Neural cell (in vitro differentiated cells): ENCODE measurements at regions not wholly inside any gene's neighbourhood (a gene's known extent, or its start where the extent isn't known, plus 50 kb on each side); places are given as distances from the start of the nearest gene placed in this dataset.

Source experiments
- H2AFZ ChIP-seq: fragments of 200-600, 300-800 bp; sonication (generic), shearing (Covaris generic); 2 replicates; pipeline ENCODE4 v1.6.0; 2014; ENCODE audit warnings: low read depth, mild to moderate bottlenecking, antibody characterized with exemption, low read length, moderate library complexity
- H3F3A ChIP-seq: fragments of 200-600 bp; shearing (Covaris generic); 2 replicates; pipeline ENCODE4 v1.6.1; 2016; ENCODE audit warnings: mild to moderate bottlenecking, moderate library complexity, mixed read lengths, antibody characterized with exemption, low read length; ENCODE audit not compliant: insufficient read depth, poor library complexity, severe bottlenecking
- H3K27ac ChIP-seq: fragments of 200-600, 300-800 bp; sonication (generic), shearing (Covaris generic); 2 replicates; pipeline ENCODE4 v1.5.1; 2014; ENCODE audit warnings: mild to moderate bottlenecking, low read length, moderate library complexity
- H3K27me3 ChIP-seq: fragments of 300-800, 200-600 bp; sonication (generic), shearing (Covaris generic); 2 replicates; pipeline ENCODE4 v1.6.0; 2014; ENCODE audit warnings: mild to moderate bottlenecking, low read depth, low read length, moderate library complexity; ENCODE audit not compliant: insufficient read depth
- H3K36me3 ChIP-seq: fragments of 300-800, 200-600 bp; sonication (generic), shearing (Covaris generic); 2 replicates; pipeline ENCODE4 v1.5.1; 2014; ENCODE audit warnings: mild to moderate bottlenecking, antibody characterized with exemption, low read length, moderate library complexity; ENCODE audit not compliant: insufficient read depth
- H3K4me2 ChIP-seq: fragments of 300-800, 200-600 bp; sonication (generic), shearing (Covaris generic); 2 replicates; pipeline ENCODE4 v1.6.0; 2014; ENCODE audit warnings: mild to moderate bottlenecking, low read length
- H3K4me3 ChIP-seq: fragments of 300-800, 200-600 bp; sonication (generic), shearing (Covaris generic); 2 replicates; pipeline ENCODE4 v1.5.1; 2014; ENCODE audit warnings: mild to moderate bottlenecking, low read length, moderate library complexity
- H3K79me2 ChIP-seq: fragments of 200-600 bp; shearing (Covaris generic); replicated peaks from 2 replicates; pipeline ENCODE4 v1.6.0; 2014; ENCODE audit warnings: mild to moderate bottlenecking, low read length, moderate library complexity; ENCODE audit not compliant: insufficient read depth
- H3K9ac ChIP-seq: fragments of 300-800, 200-600 bp; sonication (generic), shearing (Covaris generic); 2 replicates; pipeline ENCODE4 v1.6.1; 2016; ENCODE audit warnings: mild to moderate bottlenecking, low read length, mixed read lengths
- H3K9me2 ChIP-seq: fragments of 200-600 bp; shearing (Covaris generic); 2 replicates; pipeline ENCODE4 v1.6.1; 2016; ENCODE audit warnings: mild to moderate bottlenecking, low read length, mixed read lengths; ENCODE audit not compliant: insufficient read depth
- H3K9me3 ChIP-seq: fragments of 200-600, 300-800 bp; sonication (generic), shearing (Covaris generic); 2 replicates; pipeline ENCODE4 v1.6.1; 2016; ENCODE audit warnings: mild to moderate bottlenecking, mixed run types, low read length, moderate library complexity, mixed read lengths
- H4K20me1 ChIP-seq: fragments of 200-600 bp; shearing (Covaris generic); 2 replicates; pipeline ENCODE4 v1.6.1; 2016; ENCODE audit warnings: mild to moderate bottlenecking, mixed run types; ENCODE audit not compliant: insufficient read depth
- CTCF ChIP-seq: fragments of 450-650 bp; IDR thresholded peaks from 2 replicates; pipeline ENCODE4 v1.5.1; 2014; ENCODE audit warnings: antibody characterized with exemption, mild to moderate bottlenecking, moderate library complexity; ENCODE audit not compliant: poor library complexity, severe bottlenecking
- EP300 ChIP-seq: fragments of 450-650 bp; conservative IDR thresholded peaks from 2 replicates; pipeline ENCODE4 v1.6.1; 2014; ENCODE audit warnings: antibody characterized with exemption, mild to moderate bottlenecking, moderate library complexity; ENCODE audit not compliant: poor library complexity, severe bottlenecking
- EZH2 ChIP-seq: fragments of 200-600, 300-800 bp; shearing (Covaris generic), sonication (generic); IDR thresholded peaks from 2 replicates; pipeline ENCODE4 v1.6.1; 2014; ENCODE audit warnings: antibody characterized with exemption, low read length, borderline replicate concordance, mild to moderate bottlenecking; ENCODE audit not compliant: insufficient read depth, poor library complexity, severe bottlenecking
- MXI1 ChIP-seq: fragments of 450-650 bp; conservative IDR thresholded peaks from 2 replicates; pipeline ENCODE4 v1.6.1; 2014; ENCODE audit warnings: antibody characterized with exemption, mild to moderate bottlenecking; ENCODE audit not compliant: poor library complexity, severe bottlenecking
- POLR2AphosphoS5 ChIP-seq: IDR thresholded peaks from 2 replicates; pipeline ENCODE4 v1.6.1; 2012
- RAD21 ChIP-seq: fragments of 450-650 bp; conservative IDR thresholded peaks from 2 replicates; pipeline ENCODE4 v1.6.1; 2014; ENCODE audit warnings: antibody characterized with exemption, mild to moderate bottlenecking, moderate library complexity
- REST ChIP-seq: IDR thresholded peaks from 2 replicates; pipeline ENCODE4 v1.6.1; 2012; ENCODE audit warnings: borderline replicate concordance
- SMC3 ChIP-seq: fragments of 450-650 bp; conservative IDR thresholded peaks from 2 replicates; pipeline ENCODE4 v1.6.1; 2014; ENCODE audit warnings: antibody characterized with exemption, mild to moderate bottlenecking, moderate library complexity; ENCODE audit not compliant: poor library complexity
- TAF1 ChIP-seq: IDR thresholded peaks from 2 replicates; pipeline ENCODE4 v1.6.1; 2012; ENCODE audit warnings: low read depth

DNA sequence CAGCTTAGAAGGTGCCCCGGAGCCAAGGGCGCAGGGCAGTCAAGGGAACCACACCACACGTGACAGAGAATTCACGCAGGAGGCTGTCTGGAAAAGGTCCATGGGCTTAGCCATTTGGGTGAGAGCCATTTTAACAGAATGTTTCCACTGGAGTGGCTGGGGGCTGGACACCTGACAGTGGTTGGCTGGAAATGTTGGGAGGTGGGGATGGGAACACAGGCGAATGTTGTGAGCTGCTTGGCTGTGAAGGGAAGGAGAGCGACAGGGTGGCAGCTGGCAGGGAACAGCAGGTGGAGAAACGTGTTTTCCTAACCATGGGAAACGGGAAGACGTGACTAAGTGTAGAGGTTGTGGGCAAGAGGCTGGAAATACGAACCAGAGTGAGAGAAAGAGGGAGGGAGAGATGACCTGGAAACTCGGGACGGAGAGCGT, 100.5 kb upstream of the ZNF32 start:
- no peaks in the 10 kb centered on the region for H4K20me1 ChIP-seq
- H3K79me2 ChIP-seq = no peaks in the 10 kb centered on the region
- no peaks in the 10 kb centered on the region for H3K9me2 ChIP-seq
- H3K4me2 ChIP-seq = no peak overlapping the region
- no peak overlapping the region for H3K27ac ChIP-seq
- TF ChIP-seq EP300 (no peak), REST (no peak), SMC3 (no peak), RAD21 (no peak), EZH2 (no peak), CTCF (no peak), TAF1 (no peak), MXI1 (no peak), POLR2AphosphoS5 (no peak)
- H2AFZ ChIP-seq = no peak overlapping the region
- no peaks in the 10 kb centered on the region for H3K27me3 ChIP-seq
- H3F3A ChIP-seq = no peaks in the 10 kb centered on the region
- no peak overlapping the region for H3K4me3 ChIP-seq
- H3K9me3 ChIP-seq = no peaks in the 10 kb centered on the region
- H3K36me3 ChIP-seq = no peaks in the 10 kb centered on the region
- no peak overlapping the region for H3K9ac ChIP-seq

GRCh38 chr10:43748560-43748959, 99.9 kb upstream of the ZNF32 start:
- no peak overlapping the region for H3K27ac ChIP-seq
- H2AFZ ChIP-seq = no peak overlapping the region
- no peaks in the 10 kb centered on the region for H3F3A ChIP-seq
- H3K27me3 ChIP-seq = no peaks in the 10 kb centered on the region
- TF ChIP-seq MXI1 (no peak), CTCF (no peak), TAF1 (no peak), SMC3 (no peak), POLR2AphosphoS5 (no peak), EZH2 (no peak), EP300 (no peak), RAD21 (no peak)
- H3K9me2 ChIP-seq = no peaks in the 10 kb centered on the region
- no peaks in the 10 kb centered on the region for H3K9me3 ChIP-seq
- H3K4me2 ChIP-seq = no peak overlapping the region
- no peak overlapping the region for H3K4me3 ChIP-seq
- no peak overlapping the region for H3K9ac ChIP-seq
- no peaks in the 10 kb centered on the region for H3K79me2 ChIP-seq
- H4K20me1 ChIP-seq = no peaks in the 10 kb centered on the region
- H3K36me3 ChIP-seq = no peaks in the 10 kb centered on the region
